ENCODE measurements at regions not wholly inside any gene's neighbourhood (a gene's known extent, or its start where the extent isn't known, plus 50 kb on each side); places are given as distances from the start of the nearest gene placed in this dataset.

GRCh38 chrX:114075073-114075673, 508.7 kb upstream of the HTR2C start (continued):
- no peak for TF ChIP-seq SIN3A (IDR thresholded peaks at IDR 0.05; ENCODE audit: borderline replicate concordance in 2 of 2, control insufficient read depth in 1 of 2, low read depth in 2 of 2, low read length in 2 of 2)

- Histone ChIP-seq H3K36me3 (ENCODE audit: control insufficient read depth, insufficient read depth, low read length) (no peaks in the 10 kb centered on the region), H3K27ac (ENCODE audit: extremely low read depth, low read depth, low read length) (no peak overlapping the region; the same call in 2 of the 3 replicates), H3K9me3 (replicated peaks; ENCODE audit: control insufficient read depth, insufficient read depth, low read depth, low read length) (no peaks in the 10 kb centered on the region), H4K20me1 (replicated peaks; ENCODE audit: control insufficient read depth, insufficient read depth, low read length) (no peaks in the 10 kb centered on the region), H3K4me1 (replicated peaks in 1 of 2; ENCODE audit: control insufficient read depth in 2 of 2, insufficient read depth in 2 of 2, low read length in 2 of 2) (peaks cover 0 to 15% of the 10 kb centered on the region in 2 experiments; a peak in 3 of 5 replicates), H3K4me3 (no peak overlapping the region), H3K9me1 (ENCODE audit: control insufficient read depth, insufficient read depth, low read length) (no peaks in the 10 kb centered on the region), H3K4me2 (ENCODE audit: insufficient read depth, low read length) (no peak overlapping the region), H3K79me2 (ENCODE audit: control insufficient read depth, insufficient read depth, low read length) (no peaks in the 10 kb centered on the region; the same call in 2 of the 3 replicates), H2AFZ (ENCODE audit: low read depth, low read length) (peak overlapping the region; percentile 49; the same call in 1 of the 2 replicates), H3K27me3 (ENCODE audit: control insufficient read depth in 2 of 2, insufficient read depth in 2 of 2, low read length in 2 of 2) (no peaks in the 10 kb centered on the region), H3K9ac (ENCODE audit: insufficient read depth in 1 of 2, low read depth in 2 of 2, low read length in 2 of 2) (no peak overlapping the region)
- TF ChIP-seq ZNF75A (CRISPR knock-in tag; IDR thresholded peaks at IDR 0.05) (no peak), PTTG1 (tag; IDR thresholded peaks at IDR 0.05; ENCODE audit: low read depth) (no peak), HDAC6 (IDR thresholded peaks at IDR 0.05; ENCODE audit: low read depth, low read length) (no peak), ZNF584 (CRISPR knock-in tag; IDR thresholded peaks at IDR 0.05; ENCODE audit: low read depth) (no peak)
- no peak for FAIRE-seq
- DNase-seq (ENCODE audit: extremely low read depth in 1 of 4, low spot score in 3 of 4), result no peak
- ATAC-seq, result no peak
- BruUV-seq (replicated peaks), result no TSS peak
- intact Hi-C loops (cut with micrococcal nuclease), result loop anchor here (2.0 to 10.0 kb wide), 4 partner anchors 15 to 145 kb away; no protein-coding TSS in a partner anchor
- POLR2A ChIA-PET, result no interaction called here
- in situ Hi-C loops (cut with MboI), result no loop called here
- WGBS (ENCODE audit: insufficient coverage, low coverage, missing lambda C conversion rate), result 10% methylated on average over 3 of the region's 3 CpGs
- CTCF ChIA-PET (ENCODE audit: low intra/inter-chr PET ratio), result no interaction called here
These were observed 510.0 kb upstream of the HTR2C start for GRCh38 chrX:114073926-114074325.

Data from K562 (cell line).